NCI-H1417 (cell line): ENCODE measurements at regions not wholly inside any gene's neighbourhood (a gene's known extent, or its start where the extent isn't known, plus 50 kb on each side); places are given as distances from the start of the nearest gene placed in this dataset.
"Not testable (repeated sequence)": the region's sequence is repeated elsewhere in the genome, so short reads cannot be mapped to it uniquely, and the experiment has no call there.

Experiments used
- DNase-seq, 3 experiments: peaks; one replicate each; lab custom pipeline; 2025; lab: John Stamatoyannopoulos, UW

DNA sequence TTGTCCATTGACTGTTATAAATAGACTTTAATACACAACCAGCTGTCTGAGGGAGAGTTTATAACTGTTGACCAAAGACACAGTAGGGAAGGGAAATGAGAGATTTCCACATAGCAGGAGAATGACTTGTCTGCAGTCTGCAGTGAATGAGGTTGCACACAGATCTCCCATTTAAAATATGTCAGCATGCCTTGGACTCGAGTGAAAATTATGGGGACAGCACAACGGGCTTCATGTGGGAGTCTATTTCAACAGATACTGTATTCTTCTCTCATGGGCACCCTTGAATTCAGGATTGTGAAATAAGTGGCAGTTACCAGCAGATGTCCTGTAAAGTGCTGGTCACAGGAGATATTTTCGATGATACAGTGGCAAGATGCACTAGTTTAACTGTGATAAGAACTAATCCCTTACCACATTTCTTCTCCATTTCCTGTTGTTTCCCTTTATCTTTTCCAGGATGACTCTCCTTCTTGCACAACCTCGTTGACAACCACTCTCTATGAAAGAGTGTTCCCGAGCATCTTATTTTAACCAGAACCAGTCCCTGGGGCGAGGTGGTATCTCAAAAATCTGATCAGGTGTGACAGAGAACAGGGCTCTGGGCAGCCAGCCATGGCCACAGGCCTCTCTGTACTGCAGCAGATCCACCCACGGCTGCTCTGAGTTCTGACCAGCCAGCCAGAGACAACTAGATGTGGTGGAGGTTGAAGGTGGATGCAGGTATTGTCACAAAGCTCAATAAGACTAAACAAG, 51.5 kb upstream of the MAP3K1 start:
- DNase-seq = peak in 1 of 3 experiments; percentile 39

DNA sequence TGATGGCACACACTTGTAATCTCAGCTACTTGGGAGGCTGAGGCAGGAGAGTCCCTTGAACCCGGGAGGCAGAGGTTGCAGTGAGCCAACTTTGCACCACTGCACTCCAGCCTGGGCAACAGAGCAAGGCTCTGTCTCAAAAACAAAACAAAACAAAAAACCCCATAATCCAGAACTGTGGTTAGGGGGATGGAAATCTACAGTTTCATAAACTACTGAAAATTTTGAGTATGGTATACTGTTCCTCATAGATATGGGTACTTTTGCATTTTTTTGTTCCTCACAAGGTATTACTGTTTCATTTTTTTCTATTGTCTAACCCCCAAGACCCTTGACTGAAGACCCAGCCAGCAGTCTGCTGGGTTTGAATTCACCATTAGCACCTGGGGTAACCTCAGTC, 52.2 kb upstream of the MAP3K1 start:
- no peak for DNase-seq

DNA sequence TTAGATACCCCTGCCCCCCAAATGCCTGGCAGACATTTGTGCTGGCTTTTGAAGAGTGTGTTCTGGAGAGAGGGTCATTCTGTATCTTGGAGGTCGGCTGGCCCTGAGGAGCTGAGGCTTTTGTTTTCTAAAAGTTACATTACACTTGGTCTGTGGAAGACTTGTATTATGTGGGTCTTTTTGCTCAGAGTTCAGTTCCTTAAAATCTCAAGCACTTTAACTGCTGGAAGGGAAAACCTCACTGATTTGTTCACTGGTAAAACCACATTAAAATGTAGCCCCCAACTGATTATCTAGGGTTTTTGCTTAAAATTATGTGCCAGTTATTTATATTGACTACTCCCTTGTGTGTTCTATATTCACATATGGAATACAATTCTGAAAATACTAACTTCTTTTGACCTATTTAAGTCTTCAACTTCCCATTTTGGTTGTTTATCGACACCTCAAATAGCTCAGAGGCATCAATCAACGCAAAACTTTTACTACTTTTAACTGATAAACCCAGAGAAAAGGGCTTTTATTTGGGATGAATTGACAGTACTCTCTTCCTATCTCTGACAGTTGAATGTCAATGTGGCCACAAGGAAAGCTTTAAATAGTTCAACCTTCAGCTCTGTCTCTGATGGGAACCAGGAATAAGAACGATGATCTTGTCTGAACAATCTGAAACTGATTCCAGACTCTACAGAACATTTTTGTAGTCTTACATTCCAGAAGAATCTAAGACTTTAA, 54.0 kb upstream of the MAP3K1 start:
- no peak for DNase-seq

DNA sequence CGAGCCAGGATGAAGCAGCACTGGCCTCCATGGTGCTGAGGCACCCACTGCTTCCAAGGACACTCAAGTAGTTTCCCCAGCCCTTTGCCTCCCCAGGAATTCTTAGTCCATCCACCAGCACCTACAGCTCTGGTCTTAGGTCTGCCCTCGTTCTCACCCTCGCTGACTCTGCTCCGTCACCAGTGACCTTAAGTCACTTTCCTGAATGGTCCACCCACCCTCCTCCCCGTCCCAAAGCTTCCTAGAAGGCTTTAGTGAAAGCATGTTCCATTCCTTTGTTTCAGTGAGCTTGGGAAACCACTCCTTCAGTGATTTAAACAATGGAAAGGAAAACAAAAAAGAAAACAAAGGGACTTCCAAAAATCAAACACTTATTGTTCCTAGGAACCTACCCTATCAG, 54.6 kb upstream of the MAP3K1 start:
- no peak for DNase-seq

DNA sequence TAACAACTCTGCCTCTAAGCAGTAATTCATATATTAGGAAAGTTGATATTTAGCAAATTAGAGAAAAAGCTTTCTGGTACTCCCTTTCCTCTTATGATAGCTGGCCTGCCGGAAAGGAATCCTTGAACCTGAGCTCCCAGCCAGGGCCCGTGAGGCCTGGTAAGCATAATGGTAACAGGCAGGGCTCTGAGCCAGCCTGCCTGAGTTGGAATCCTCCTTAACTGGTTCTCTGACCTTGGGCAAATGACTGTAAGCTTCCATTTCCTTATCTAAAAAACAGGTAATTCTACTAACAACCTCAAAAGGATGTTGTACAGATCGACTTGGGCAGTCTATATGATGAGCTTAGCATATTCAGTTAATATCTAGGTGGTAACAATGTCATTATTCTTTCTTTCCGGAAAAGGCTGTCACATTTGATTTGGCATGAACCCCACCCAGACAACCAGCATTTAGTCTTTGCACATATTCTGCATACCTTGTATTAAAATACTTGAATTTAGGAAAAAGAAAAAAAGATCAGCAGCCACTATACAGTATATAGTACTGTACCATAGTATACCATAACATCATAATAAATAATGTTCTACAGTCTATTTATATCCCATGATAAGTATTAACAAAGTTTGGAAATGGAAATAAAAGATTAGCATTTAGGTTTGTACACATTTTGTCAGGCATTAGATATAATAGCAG, 55.7 kb upstream of the MAP3K1 start:
- DNase-seq = no peak

DNA sequence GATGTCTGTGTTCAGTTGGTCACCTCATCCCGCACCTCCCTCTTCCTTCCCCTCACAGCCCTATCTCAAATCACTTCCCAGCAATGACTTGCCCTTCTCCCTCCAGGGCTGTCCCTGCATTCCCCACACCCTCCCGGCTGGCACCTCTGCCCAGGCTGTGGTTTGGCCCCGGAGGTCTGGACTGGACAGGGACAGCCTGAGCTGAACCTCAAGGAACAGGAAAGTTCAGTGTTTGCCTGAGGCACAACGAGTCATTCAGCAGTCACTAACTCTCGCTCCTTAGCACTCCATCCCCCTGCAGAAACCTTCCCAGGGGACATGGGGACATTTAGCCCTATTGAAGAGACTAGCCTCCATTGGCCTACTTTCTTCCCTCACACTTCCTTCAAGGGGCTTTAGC, 58.3 kb upstream of the MAP3K1 start:
- no peak for DNase-seq

DNA sequence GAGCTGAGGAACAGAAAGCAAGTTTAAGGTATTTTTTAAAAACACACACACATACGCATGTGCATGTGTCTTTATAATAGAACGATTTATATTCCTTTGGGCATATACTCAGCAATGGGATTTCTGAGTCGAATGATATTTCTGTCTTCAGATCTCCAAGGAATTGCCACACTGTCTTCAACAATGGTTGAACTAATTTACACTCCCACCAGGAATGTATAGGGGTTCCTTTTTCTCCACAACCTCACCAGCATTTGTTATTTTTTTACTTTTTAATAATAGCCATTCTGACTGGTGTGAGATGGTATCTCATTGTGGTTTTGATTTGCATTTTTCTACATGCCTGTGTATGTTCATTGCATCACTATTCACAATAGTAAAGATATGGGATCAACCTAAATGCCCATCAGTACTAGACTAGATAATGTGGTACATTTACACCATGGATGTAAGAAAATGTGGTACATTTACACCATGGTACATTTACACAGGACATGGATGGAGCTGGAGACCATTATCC, 60.3 kb upstream of the MAP3K1 start:
- DNase-seq = no peak

DNA sequence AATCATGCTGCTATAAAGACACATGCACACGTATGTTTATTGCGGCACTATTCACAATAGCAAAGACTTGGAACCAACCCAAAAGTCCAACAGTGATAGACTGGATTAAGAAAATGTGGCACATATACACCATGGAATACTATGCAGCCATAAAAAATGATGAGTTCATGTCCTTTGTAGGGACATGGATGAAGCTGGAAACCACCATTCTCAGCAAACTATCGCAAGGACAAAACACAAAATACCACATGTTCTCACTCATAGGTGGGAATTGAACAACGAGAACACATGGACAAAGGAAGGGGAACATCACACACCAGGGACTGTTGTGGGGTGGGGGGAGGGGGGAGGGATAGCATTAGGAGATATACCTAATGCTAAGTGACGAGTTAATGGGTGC, 61.8 kb upstream of the MAP3K1 start:
- DNase-seq = not testable (repeated sequence)

DNA sequence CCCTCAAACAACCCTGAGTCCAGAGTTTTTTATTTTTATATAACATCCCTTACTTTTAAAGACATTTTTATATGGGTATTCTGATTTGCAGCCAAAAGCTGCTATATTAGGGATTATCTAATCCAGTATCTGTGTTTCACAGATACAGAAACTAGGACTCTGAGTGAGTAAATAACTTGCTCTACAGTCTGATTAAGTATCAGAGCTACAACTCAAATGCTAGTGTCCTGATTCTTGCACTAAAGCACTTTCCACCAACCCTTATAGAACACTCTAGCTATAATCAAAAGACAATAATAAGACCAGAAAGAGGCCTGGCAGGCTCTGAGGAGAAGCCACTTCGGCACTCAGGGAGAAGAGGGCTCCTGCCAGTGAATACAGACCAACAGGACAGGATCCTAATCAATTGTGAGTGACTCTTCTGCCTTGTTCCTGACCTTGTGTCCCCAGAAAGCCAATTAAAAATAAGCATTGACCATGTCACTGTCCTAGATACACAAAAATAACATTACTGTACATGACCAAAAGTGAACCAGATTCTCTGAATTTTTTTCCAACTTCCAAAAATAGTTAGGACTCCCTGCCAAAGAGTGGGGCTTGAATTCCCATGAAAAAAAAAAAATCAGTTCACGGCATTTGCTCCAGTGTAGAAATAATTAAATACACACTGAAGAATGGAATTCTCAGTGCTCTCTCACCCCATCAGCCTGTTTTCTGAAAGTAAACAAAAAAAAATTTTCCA, 63.6 kb upstream of the MAP3K1 start:
- no peak for DNase-seq

DNA sequence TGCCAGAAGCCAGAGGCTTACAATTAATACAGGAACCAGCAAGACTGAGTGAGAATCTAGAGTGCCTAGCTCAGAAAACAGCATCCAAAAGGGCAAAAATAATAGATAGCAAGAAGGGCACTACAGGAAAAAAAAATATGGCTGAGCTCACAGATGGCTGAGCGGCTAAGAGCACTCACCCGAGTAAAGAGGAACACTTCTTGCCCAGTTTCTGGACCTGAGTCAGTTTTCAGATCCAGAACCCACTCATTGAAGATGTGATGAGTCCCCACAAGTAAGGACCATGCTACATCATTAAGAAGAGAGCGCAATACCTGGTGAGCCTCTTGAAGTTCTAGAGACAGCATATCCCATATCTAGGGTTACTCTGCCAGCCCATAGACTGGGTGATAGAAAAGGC, 65.5 kb upstream of the MAP3K1 start:
- DNase-seq = no peak

DNA sequence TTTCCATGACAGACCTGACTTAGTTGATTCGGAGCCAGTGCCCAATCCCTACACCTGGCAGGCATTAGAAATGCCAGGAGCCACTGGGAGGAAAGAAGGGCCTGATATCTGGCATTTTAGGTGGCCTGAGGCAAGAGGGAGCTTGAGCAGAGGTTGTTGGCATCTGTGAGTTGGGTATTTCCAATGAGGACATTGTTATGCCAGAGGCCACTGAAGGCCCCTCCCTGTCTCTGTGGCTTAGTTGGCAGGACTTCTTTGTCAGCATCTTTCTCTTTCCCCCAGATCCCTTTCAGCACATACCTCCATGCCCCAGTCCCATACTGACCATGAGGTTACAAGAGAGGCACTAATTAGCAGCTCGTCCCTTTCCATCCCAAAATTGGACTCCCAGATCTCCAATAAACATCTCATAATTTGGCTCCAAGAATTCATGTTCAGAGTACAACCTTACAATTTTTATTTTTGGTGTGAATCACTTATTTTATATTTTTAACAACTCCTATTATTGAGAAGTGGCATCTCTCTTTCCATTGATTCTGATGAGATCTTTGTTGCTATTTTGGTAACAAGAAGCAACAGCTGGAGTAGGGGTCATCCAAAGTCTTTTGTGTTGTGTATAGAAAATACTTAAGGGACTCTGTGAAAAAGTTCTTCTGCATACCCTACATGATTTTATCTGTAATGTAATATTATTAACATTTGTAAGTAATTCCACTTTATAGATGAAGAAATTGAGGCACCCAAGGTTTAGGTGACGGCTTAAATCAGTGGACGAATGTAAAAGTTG, 68.6 kb upstream of the MAP3K1 start:
- DNase-seq = no peak

DNA sequence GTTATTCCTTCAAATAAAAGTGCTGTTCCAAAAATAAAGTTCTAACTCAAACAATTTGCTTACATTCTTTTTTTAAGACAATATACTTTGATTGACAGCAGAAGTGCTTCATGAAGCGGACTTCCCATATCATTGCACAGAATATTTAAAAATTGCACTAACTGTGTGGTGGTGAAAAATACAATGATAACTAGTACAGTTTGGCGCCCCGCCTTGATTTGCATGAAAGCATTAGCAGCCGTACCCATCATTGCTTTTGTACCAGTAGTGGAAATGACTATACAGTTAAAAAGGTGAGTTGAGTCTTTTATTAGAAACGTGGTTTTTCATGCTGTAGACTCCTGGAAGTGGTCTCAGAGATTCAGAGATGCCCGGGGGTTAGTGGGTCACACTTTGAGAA, 69.5 kb upstream of the MAP3K1 start:
- no peak for DNase-seq

DNA sequence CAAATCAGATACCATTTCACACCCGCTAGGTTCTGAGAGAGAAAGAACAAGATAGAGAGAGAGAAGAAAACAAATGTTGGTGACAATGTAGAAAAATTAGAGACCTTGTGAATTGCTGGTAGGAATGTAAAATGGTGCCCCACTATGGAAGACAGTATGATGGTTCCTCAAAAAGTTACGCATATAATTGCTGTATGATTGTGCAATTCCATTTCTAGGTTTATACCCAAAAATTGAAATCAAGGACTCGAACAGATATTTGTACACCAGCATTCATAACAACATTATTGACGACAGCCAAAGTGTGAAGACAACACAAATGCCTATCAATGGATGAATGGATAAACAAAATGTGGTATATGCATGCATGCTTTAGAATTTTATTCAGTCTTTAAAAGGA, 74.5 kb upstream of the MAP3K1 start:
- no peak for DNase-seq

DNA sequence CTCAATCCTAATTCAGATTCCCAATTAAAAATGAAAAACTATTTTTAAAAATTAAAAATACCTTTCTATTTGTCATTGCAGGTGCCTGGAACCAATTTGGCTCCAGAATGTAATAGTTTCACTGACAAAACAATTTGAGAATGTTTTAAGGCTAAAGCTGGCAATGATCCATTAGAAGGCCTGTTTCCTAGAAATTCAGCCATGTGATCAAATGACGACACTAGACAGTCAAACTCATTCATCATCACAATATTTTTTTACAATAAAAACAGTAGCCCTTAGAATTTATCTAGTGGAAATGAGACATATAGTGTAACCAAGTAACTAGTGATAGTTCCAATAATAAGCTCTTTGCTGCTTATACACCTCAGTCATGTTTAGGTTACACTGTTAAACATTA, 75.4 kb upstream of the MAP3K1 start:
- DNase-seq = no peak

DNA sequence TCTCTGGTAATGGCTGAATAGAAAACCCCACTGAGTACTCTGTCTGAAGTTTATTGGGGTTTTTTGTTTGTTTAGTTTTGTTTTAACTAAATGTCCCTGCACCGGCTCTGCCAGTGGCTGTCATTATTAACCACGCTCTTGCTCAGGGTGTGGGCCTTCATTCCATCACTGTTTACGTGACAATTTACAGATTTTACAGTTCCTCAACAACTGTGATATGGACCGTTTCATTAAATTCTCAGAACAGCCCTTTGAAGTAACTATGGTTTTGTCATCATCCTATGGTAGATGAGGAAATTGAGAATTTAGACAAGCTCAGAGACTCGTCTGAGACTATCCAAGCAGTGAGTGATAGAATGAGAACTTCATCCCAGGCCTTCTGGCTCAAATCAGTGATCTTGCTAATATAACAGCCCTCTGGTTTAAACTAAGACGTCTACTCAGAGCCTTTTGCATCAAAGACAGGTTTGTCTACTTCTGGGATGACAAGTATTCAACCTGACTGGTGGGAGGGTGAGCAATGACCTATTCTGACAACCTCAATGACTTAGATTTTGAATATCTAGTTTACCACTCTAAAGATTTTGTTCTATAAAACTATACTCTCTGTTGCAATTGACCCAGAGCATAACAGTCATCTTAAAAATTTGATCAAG, 77.3 kb upstream of the MAP3K1 start:
- DNase-seq = no peak

DNA sequence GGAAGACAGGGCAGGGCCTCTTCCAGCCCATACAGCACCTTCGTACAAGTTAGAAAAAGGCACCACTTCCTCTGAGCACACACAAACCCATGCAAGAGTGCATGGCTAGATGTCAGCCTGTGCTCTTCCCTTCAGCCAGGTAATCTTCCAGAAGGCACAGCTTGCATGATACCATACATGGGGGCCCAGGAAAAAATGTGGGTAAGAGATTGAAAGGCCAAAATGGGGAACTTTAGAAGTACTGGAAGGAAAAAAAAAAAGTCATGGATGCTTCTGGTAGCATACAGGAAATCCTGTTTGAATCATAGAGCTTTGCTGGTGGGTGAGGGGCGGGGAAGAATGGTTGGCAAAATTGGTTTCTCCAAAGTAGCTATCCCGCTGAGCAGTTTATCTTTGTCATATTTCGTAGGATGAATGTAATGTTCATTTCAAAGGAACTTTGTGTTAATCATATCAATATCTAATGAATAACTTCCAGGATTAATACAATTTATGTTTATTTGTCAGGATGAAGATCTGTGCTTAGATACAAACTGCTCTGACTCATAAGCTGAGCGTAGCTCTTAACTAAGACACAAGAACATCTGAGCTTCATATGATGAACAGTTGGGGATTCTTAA, 78.2 kb upstream of the MAP3K1 start:
- DNase-seq = no peak

DNA sequence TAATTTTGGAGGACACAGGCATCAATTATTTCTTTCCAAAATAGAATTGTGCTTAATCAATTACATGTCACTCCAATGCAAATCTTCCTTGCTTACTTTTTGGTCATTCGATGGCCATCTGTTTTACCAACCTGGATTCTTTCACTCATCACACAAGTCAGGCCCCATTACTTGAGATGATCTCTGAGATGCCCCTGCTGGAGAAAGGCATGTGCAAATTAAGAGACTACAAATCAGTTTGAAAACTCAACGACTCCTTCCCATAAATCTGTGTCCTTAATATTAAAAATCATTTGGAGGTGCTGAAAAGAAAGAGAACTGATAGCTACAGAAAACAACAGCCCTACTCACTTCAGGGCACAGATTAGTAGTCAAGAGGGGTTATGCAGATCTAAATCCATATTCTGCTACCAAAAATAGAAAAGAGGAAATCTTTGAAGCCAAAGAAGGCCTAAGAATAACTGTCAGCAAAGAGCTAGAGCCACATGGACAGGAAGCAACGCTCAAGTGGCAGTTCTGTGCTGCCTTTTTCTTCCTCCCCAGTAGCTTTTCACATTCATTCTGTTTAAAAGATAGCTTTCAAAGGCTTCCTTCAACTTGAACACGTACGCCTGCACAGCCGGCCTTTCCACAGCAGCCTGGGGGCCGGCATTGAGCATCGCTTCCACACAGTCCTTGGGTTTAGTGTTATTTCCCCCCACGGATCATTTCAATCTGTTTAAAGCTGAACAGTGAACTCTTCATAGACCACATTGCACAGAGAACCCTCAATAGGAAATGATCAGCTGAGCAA, 79.3 kb upstream of the MAP3K1 start:
- no peak for DNase-seq

DNA sequence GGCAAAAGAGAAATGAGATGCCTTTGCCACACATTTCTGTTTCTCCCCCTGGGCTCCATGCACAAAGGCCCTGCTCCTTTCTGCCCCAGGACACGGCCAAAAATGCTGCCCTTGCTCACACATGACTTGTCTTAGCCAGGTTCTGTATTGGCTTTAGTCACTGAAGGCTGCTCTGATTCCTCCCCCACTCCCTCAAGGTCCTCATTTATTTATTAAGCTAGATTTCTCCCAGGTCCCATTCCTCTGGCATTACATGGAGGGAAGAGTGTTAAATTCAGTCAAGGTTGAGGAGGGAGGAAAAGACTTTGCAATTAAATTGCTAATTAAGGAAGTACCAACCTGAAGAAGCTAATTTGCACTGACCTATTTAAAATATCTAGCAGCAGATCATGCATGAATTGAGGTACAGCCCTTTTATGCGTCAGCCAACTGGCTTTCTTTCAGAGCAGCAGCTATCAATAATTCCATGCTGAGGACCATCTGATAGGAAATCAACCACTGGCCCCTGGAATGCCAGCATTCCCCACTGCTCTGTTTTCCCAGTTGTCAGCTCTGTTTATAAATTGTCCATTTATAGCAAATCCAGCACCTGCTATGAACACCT, 81.2 kb upstream of the MAP3K1 start:
- DNase-seq = no peak

DNA sequence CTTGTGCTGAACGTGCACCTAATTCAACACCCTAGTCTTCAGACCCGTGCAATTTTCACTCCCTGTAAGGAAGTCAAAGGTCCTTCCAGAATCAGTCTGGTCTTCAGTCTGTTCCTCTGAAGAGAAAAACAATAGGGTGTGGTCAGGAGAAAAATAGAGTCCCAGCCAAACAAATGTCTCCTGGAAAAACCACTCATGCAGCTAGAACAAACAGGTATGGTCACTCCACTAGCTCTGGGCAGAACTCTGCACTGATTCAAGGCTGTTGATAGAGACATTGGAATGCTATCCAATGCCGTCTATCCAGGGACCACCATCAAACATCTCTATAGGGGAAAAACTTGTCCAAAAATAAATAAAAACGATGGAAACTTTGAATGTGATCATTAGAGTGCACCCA, 81.8 kb upstream of the MAP3K1 start:
- no peak for DNase-seq
